ENCODE measurements at regions not wholly inside any gene's neighbourhood (a gene's known extent, or its start where the extent isn't known, plus 50 kb on each side); places are given as distances from the start of the nearest gene placed in this dataset.

DNA sequence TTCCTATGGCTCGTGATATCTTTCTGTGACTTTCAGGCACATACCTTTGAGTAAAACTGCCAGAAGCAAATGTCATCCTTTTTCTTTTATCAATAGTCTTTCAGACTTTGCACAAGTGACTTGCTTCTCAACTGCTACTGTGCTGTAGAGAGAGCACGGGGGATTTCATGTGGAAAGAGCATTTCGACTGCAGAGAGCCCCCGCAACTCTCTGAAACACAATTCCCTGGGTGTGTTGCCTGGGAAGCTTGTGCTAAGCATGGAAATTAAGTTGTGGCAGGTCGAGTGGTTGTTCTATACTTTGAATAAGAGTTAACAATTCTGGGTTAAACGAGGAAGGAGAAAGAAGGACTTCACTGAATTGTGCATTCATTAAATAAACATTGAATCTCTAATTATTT, 659.1 kb downstream of the TDRD15 start:
- H3K9ac ChIP-seq (ENCODE audit: low read depth, low read length), result no peak overlapping the region
- H3K4me1 ChIP-seq (ENCODE audit: control insufficient read depth, insufficient read depth, low read length), result no peaks in the 10 kb centered on the region
- no peak overlapping the region for H2BK20ac ChIP-seq (ENCODE audit: low read depth, low read length)
- H3K14ac ChIP-seq (replicated peaks; ENCODE audit: low read depth, low read length), result no peak overlapping the region
- ATAC-seq (ENCODE audit: low read depth) (no peak), DNase-seq (no peak)
- no peak overlapping the region for H3K23ac ChIP-seq (ENCODE audit: low read depth, low read length)
- ChIA-PET POLR2A (ENCODE audit: unreplicated experiment) (no interaction called here), CTCF (no interaction called here)
- H2AK9ac ChIP-seq (replicated peaks; ENCODE audit: low read depth, low read length, poor library complexity), result no peak overlapping the region
- no peak overlapping the region for H3K27ac ChIP-seq (ENCODE audit: insufficient read depth, low read length)
- no peak overlapping the region for H2BK15ac ChIP-seq (ENCODE audit: low read depth, low read length)
- no peak overlapping the region for H4K8ac ChIP-seq (ENCODE audit: low read depth in 2 of 2, low read length in 2 of 2)
- no peak for TF ChIP-seq MAZ (IDR thresholded peaks at IDR 0.05; ENCODE audit: borderline replicate concordance, low read depth, low read length)
- TF ChIP-seq CTCF (conservative IDR thresholded peaks at IDR 0.05; ENCODE audit: low read depth, low read length), result no peak
- TF ChIP-seq USF2 (IDR thresholded peaks at IDR 0.05; ENCODE audit: low read depth, low read length), result no peak
- TF ChIP-seq CHD1 (IDR thresholded peaks at IDR 0.05; ENCODE audit: low read depth, low read length), result no peak
- TF ChIP-seq MAFK (IDR thresholded peaks at IDR 0.05; ENCODE audit: low read depth, low read length), result no peak
- no peak for TF ChIP-seq CEBPB (IDR thresholded peaks at IDR 0.05; ENCODE audit: low read depth, low read length)
- TF ChIP-seq ELK1 (IDR thresholded peaks at IDR 0.05; ENCODE audit: borderline replicate concordance, low read depth, low read length), result no peak
- no peak for TF ChIP-seq POLR2A (IDR thresholded peaks at IDR 0.05; ENCODE audit: low read depth, low read length)
- no peak for TF ChIP-seq BHLHE40 (IDR thresholded peaks at IDR 0.05; ENCODE audit: low read depth, low read length)
- no peak for TF ChIP-seq RFX5 (IDR thresholded peaks at IDR 0.05; ENCODE audit: low read depth, low read length)
- no peak for TF ChIP-seq SMC3 (IDR thresholded peaks at IDR 0.05; ENCODE audit: low read depth, low read length)
- no peak for TF ChIP-seq RAD21 (IDR thresholded peaks at IDR 0.05; ENCODE audit: low read length)
- no peak for TF ChIP-seq FOS (IDR thresholded peaks at IDR 0.05; ENCODE audit: low read depth, low read length)
- no peak for TF ChIP-seq NFE2L2 (IDR thresholded peaks at IDR 0.05; ENCODE audit: low read depth, low read length)
- no peak for TF ChIP-seq MXI1 (IDR thresholded peaks at IDR 0.05; ENCODE audit: borderline replicate concordance, low read depth, low read length)
- no peak for TF ChIP-seq RCOR1 (IDR thresholded peaks at IDR 0.05; ENCODE audit: insufficient replicate concordance, low read length)
- no peaks in the 10 kb centered on the region for H3K79me1 ChIP-seq (ENCODE audit: low read depth in 1 of 2, low read length in 2 of 2)
- H4K91ac ChIP-seq (ENCODE audit: insufficient read depth, low read depth, low read length), result no peak overlapping the region
- intact Hi-C loops (cut with micrococcal nuclease), result no loop called here
- H3K18ac ChIP-seq (ENCODE audit: low read depth, low read length), result no peak overlapping the region
- no peak overlapping the region for H2AFZ ChIP-seq (replicated peaks; ENCODE audit: low read length, poor library complexity)
- no peaks in the 10 kb centered on the region for H4K20me1 ChIP-seq (ENCODE audit: insufficient read depth, low read length)
- H2AK5ac ChIP-seq (ENCODE audit: low read depth, low read length), result no peak overlapping the region
- H3K36me3 ChIP-seq (ENCODE audit: control insufficient read depth, insufficient read depth, low read length), result no peaks in the 10 kb centered on the region
- H3K9me3 ChIP-seq (ENCODE audit: control insufficient read depth, insufficient read depth, low read length), result no peaks in the 10 kb centered on the region
- no peaks in the 10 kb centered on the region for H3K27me3 ChIP-seq (ENCODE audit: control insufficient read depth, insufficient read depth, low read length)
- no peak overlapping the region for H3K4me3 ChIP-seq (ENCODE audit: insufficient read depth, low read depth, low read length)
- no peak overlapping the region for H3K56ac ChIP-seq (ENCODE audit: extremely low read depth, insufficient read depth, low read length)
- no peak overlapping the region for H2BK5ac ChIP-seq (ENCODE audit: low read depth, low read length, poor library complexity, severe bottlenecking)
- H2BK120ac ChIP-seq (ENCODE audit: low read depth, low read length), result no peak overlapping the region
- H3K9me1 ChIP-seq (ENCODE audit: insufficient read depth, low read length), result no peaks in the 10 kb centered on the region
- H3K4ac ChIP-seq (ENCODE audit: low read depth, low read length), result no peak overlapping the region
- dilution Hi-C loops (cut with HindIII; ENCODE audit: low sequenced_read_pairs, unreplicated experiment), result no loop called here
- in situ Hi-C loops (cut with MboI; ENCODE audit: low sequenced_read_pairs), result no loop called here
- no peak overlapping the region for H4K5ac ChIP-seq (ENCODE audit: low read depth, low read length)
- WGBS, 2 experiments (ENCODE audit: extremely low coverage in 2 of 2, insufficient read length in 1 of 2), result no CpG with 5 or more reads among the region's 6 CpGs
- no TSS peak for BruUV-seq (replicated peaks)
- no peak overlapping the region for H3K4me2 ChIP-seq (ENCODE audit: low read depth, low read length)

All from IMR-90 (cell line).